ENCODE measurements at regions not wholly inside any gene's neighbourhood (a gene's known extent, or its start where the extent isn't known, plus 50 kb on each side); places are given as distances from the start of the nearest gene placed in this dataset.

GRCh38 chr16:86229283-86229682 is 281.0 kb upstream of the FOXF1 start:
- TF ChIP-seq EZH2 (IDR thresholded peaks at IDR 0.05; ENCODE audit: insufficient read depth, low read length): no peak
- TF ChIP-seq, protein P1, sequence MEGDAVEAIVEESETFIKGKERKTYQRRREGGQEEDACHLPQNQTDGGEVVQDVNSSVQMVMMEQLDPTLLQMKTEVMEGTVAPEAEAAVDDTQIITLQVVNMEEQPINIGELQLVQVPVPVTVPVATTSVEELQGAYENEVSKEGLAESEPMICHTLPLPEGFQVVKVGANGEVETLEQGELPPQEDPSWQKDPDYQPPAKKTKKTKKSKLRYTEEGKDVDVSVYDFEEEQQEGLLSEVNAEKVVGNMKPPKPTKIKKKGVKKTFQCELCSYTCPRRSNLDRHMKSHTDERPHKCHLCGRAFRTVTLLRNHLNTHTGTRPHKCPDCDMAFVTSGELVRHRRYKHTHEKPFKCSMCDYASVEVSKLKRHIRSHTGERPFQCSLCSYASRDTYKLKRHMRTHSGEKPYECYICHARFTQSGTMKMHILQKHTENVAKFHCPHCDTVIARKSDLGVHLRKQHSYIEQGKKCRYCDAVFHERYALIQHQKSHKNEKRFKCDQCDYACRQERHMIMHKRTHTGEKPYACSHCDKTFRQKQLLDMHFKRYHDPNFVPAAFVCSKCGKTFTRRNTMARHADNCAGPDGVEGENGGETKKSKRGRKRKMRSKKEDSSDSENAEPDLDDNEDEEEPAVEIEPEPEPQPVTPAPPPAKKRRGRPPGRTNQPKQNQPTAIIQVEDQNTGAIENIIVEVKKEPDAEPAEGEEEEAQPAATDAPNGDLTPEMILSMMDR (IDR thresholded peaks at IDR 0.05; ENCODE audit: insufficient read depth, low read depth, low read length): no peak

Measured in astrocyte (in vitro differentiated cells and primary cell).